ENCODE measurements at regions not wholly inside any gene's neighbourhood (a gene's known extent, or its start where the extent isn't known, plus 50 kb on each side); places are given as distances from the start of the nearest gene placed in this dataset.

- DNase-seq: no peak
Measured at GRCh38 chr3:106231086-106231485, 362.3 kb upstream of the CBLB start.

DNA sequence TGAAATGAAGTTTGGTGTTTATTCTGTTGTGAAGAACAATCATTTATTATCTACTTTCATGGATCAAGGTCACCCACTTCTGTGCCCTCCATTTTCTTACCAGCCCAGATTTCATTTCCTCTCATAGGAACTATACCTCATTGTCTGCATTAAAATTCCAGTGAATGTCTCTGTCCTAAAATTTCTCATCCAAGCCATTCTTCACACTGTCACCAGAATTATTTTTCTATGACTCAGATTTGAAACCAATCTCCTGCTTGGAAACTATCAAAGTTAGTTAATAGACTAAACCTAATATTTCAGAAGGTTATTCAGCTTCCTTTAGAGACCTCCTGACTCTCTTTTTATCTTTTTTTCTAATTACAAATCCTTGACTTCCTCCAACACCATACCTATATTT lies 364.1 kb upstream of the CBLB start:
- no peak for DNase-seq

DNA sequence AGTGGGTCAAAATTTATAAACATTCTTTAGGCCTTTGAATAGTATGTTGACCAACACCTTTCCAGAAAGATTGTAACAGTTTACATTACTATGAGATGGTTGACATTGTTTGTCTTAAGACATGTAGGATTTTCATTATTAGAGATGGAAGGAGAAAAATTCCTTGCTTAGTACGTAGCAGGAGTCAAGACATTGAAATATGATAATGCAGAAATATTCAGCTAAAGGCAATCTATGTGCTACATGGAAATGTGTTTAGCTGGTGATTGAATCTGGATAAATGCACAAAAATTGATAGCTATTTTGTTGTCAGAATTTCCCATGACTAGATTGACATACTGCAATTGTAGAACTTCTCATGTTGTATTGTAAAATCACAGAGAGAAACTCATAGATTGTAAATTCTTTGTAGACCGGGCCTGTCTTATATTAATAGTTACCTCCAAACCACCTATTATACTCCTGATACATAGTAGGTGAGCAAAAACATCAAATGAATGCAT lies 370.4 kb upstream of the CBLB start:
- no peak for DNase-seq

DNA sequence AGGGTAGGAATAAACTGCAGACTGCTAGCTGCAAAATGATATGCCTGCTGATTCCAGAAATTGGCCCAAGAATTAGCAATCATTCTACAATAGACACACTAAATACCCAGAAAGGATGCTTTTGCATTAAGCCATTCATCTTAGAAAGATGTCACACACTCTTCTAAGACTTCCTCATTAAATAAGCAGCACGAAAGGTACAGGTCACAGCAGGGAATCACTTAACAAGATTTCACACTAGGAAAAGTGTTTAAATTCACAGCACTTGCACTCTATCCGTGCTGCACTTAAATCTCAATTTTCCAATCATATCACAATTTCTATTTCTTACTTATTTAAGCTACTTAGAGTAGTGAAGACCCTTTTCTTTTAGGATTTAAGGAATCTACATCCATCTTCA lies 372.8 kb upstream of the CBLB start:
- no peak for DNase-seq

DNA sequence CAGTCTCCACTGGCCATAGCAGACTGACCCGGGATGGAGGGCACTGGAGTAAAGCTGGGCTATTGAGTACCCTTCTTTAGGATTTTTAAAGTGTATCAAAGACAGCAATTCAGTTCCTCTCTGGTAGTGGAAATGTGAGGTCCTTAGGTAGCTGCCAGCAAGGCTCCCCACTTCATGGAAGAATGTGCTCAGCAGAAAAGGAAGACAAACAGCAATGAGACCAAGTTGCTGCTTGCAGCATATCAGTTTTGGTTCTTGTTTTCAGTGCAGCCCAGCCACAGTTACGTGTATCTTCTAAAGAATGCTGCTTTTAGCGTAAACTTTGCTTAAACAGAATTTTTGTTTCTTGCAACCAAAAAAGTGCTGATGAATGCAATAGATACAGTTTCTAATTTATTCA lies 374.0 kb upstream of the CBLB start:
- no peak for DNase-seq

DNA sequence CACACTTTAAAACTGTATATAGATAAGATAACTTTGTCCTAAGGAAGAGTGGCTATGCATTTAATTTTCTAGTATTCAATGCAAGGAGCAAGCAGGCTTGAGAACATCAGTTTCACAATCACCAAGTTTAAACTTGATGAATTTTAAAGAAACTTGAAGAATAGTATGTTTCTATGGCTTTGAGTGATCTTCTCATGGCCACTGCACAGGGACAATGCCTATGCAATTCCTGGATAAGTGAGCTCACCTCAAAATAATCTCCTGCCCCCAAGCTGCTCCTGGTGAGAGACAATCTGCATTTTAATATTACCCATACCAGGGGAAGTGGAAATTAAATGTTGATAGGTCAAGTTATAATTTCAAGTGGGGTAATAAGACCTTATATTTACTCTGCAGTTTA lies 376.6 kb upstream of the CBLB start:
- no peak for DNase-seq

GRCh38 chr3:106247902-106248684 lies 379.3 kb upstream of the CBLB start:
- DNase-seq: no peak

DNA sequence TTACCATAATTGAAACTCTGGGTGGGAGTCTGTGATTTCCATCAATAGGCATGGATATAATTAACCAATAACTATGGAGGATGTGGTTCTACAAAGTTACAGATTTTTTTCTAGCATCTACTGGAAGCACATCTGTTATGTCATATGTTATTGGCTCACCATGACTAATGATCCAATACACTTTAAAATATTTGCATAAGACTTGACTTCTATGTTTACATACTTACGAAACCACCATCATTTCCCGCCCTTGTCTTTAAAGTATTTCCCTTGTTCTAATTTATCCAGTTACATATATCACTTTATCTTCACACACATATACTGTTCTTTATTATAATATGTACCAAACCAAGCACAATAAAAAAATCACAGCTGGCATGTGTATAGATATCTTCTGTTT lies 380.3 kb upstream of the CBLB start:
- DNase-seq: no peak

- no peak for DNase-seq
Measured at GRCh38 chr3:106249981-106250380, 381.2 kb upstream of the CBLB start.

DNA sequence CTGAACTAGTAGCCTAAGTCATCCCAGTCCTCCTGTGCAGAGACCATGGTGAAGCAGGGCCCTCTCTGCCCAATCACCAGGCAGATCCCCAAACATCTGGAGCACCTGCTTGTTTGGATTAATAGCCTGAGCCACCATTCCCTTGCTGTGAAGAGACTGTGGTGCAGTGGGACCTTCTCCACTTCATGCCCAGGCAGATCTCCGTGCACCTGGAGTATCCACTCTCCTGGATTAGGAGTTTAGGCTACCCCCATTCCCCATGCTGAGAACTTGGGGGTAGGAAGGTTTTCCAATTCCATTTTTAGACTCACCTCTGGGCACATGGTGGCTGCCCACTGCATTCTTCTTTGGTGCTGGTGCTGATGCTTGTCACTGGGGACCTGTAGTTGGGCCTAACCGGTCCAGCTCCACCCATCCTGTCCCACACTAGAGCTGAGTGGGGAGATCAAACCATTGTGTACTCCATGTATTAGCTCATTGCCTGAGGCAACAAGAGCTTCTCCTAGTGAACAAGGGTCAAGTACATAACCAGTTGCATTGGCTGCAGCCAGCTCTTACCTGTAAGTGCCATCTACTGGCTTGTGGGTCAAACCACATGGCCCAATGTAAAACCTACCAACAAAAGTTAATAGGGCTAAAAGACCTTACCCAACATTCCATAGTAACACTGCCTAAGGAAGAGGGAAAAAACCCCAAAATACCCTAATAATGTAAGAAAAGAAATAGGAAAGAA lies 382.5 kb upstream of the CBLB start:
- DNase-seq: no peak

DNA sequence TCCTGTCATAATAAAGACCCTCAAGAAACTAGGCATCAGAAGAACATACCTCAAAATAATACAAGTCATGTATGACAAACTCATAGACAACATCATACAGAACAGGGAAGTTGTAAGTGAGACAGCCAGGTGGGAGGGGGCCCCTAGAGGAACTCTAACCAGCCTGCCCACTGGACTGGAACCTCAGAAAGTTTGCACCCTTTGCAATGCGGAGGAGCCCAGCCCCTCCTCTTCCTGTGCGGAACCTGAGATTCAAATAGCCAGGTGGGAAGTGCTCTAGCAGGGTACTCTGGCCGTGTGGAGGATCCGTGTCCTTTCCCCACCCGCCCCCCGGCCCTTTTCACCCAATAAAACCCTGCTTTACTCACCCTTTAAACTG lies 387.0 kb upstream of the CBLB start:
- peak in 1 of 2 donors; percentile 55 for DNase-seq

- no peak for DNase-seq
Measured at GRCh38 chr3:106256249-106256957, 387.6 kb upstream of the CBLB start.

- no peak for DNase-seq
Measured at GRCh38 chr3:106257172-106257571, 388.4 kb upstream of the CBLB start.

GRCh38 chr3:106261396-106261795 lies 392.6 kb upstream of the CBLB start:
- no peak for DNase-seq

DNA sequence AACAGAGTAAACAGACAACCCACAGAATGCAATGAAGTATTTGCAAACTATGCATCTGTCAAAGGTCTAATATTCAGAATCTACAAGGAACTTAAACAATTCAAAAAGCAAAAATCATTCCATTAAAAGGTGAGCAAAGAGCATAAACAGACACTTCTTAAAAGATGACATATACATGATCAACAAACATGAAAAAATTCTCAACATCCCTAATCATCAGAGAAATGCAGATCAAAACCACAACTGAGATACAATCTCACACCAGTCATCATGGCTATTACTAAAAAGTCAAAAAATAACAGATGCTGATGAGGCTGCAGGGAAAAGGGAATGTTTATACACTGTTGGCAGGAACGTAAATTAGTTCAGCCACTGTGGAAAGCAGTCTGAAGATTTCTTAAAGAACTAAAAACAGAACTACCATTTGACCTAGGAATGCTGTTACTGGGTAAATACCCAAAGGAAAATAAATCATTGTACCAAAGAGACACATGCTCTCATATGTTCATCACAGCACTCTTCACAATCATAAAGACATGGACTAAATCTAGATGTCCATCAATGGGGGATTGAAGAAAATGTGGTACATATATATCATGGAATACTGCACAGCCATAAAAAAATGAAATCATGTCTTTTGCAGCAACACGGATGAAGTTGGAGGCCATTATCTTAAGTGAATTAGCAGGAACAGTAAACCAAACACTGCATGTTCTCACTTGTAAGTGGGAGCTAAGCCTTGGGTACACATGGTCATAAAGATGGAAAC lies 393.3 kb upstream of the CBLB start:
- DNase-seq: no peak

- no peak for DNase-seq
Measured at GRCh38 chr3:106263011-106263410, 394.2 kb upstream of the CBLB start.

DNA sequence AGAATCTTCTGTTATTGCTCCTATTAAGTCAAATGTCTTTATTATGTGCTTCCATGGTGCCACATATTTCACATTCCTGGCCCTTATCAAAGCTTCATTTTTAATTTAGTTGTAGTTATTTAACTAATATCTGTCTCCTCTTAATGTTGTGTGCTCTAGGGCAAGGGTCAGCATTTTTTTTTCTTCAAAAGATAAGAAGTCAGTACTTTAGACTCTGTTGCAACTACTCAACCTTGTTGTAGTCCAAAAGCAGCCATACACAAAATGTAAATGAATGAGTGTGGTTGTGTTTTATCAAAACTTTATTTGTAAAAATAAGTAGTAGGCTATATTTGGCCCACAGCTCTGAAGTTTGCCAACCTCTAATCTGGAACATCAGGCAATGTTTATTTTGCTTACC lies 394.7 kb upstream of the CBLB start:
- DNase-seq: no peak

- DNase-seq: no peak
Measured at GRCh38 chr3:106265704-106266103, 396.9 kb upstream of the CBLB start.

DNA sequence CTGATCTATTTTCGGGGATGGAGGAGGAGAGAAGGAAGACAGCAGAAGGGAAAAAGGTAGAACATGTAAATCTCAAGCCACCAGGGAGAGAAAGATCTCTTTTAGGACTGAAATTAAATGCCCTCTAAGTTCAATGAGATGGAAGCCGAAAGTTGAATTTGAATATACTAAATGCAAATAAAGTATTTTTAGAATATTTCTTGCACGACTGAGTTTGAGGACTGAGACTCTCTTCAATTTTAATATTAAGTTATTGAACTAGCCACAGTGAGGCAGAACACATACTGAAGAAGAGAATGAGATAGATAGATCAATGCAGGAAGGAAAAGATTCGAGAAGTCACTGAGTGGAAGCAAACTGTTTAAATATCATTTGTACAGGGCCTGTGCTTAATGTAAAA lies 399.9 kb upstream of the CBLB start:
- no peak for DNase-seq

GRCh38 chr3:106272302-106272701 lies 403.5 kb upstream of the CBLB start:
- DNase-seq: no peak

DNA sequence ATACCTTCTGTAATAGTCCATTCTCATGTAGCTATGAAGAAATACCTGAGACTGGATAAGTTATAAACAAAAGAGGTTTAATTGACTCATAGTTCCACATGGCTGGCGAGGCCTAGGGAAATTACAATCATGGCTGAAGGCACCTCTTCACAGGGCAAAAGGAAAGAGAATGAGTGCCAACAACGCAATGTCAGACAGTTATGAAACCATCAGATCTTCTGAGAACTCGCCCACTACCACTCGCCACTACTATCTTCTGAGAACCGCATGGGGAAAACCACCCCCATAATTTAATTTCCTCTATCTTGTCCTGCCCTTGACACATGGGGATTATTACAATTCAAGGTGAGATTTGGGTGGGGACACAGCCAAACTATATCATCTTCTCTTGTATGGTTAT lies 406.8 kb upstream of the CBLB start:
- no peak for DNase-seq

- DNase-seq: no peak
Measured at GRCh38 chr3:106276151-106276550, 407.3 kb upstream of the CBLB start.

Measured in CD4-positive, alpha-beta T cell treated with Interferon alpha-2 for 1 hour (primary cell).